ENCODE measurements at regions not wholly inside any gene's neighbourhood (a gene's known extent, or its start where the extent isn't known, plus 50 kb on each side); places are given as distances from the start of the nearest gene placed in this dataset.

GRCh38 chr6:118714756-118715155 lies 63.4 kb upstream of the CEP85L start:
- Histone ChIP-seq H3K36me3 (no peaks in the 10 kb centered on the region), H3K9me3 (no peaks in the 10 kb centered on the region), H3K27ac (no peak overlapping the region), H3K27me3 (peaks cover 9% of the 10 kb centered on the region), H3K4me3 (ENCODE audit: low read depth in 1 of 2, low read length in 1 of 2) (no peak overlapping the region), H3K4me1 (ENCODE audit: control insufficient read depth in 1 of 2, insufficient read depth in 1 of 2, low read depth in 1 of 2, low read length in 1 of 2) (peaks cover 0 to 6% of the 10 kb centered on the region in 2 experiments)
- no peak for TF ChIP-seq CTCF (IDR thresholded peaks at IDR 0.05)

- H3K9me3 ChIP-seq = no peaks in the 10 kb centered on the region
Measured at GRCh38 chr6:118712969-118713368, 61.6 kb upstream of the CEP85L start.

GRCh38 chr6:118710616-118711015 lies 59.2 kb upstream of the CEP85L start:
- Histone ChIP-seq H3K4me3 (ENCODE audit: low read depth in 1 of 2, low read length in 1 of 2) (no peak overlapping the region), H3K27ac (no peak overlapping the region), H3K4me1 (ENCODE audit: control insufficient read depth in 1 of 2, insufficient read depth in 1 of 2, low read depth in 1 of 2, low read length in 1 of 2) (peaks cover 0 to 15% of the 10 kb centered on the region in 2 experiments), H3K36me3 (no peaks in the 10 kb centered on the region), H3K9me3 (no peaks in the 10 kb centered on the region), H3K27me3 (peaks cover 32% of the 10 kb centered on the region)
- TF ChIP-seq CTCF (IDR thresholded peaks at IDR 0.05) = no peak

More at GRCh38 chr6:118712969-118713368, 61.6 kb upstream of the CEP85L start:
- Histone ChIP-seq H3K4me3 (ENCODE audit: low read depth in 1 of 2, low read length in 1 of 2) (no peak overlapping the region), H3K4me1 (ENCODE audit: control insufficient read depth in 1 of 2, insufficient read depth in 1 of 2, low read depth in 1 of 2, low read length in 1 of 2) (peaks cover 0 to 15% of the 10 kb centered on the region in 2 experiments), H3K27ac (no peak overlapping the region), H3K36me3 (no peaks in the 10 kb centered on the region), H3K27me3 (peaks cover 27% of the 10 kb centered on the region)
- TF ChIP-seq CTCF (IDR thresholded peaks at IDR 0.05) = no peak

- H3K27ac ChIP-seq = no peak overlapping the region
- peaks cover 0 to 15% of the 10 kb centered on the region in 2 experiments for H3K4me1 ChIP-seq (ENCODE audit: control insufficient read depth in 1 of 2, insufficient read depth in 1 of 2, low read depth in 1 of 2, low read length in 1 of 2)
- peak overlapping the region in 1 of 2 experiments; percentile 23 for H3K4me3 ChIP-seq (ENCODE audit: low read depth in 1 of 2, low read length in 1 of 2)
- no peaks in the 10 kb centered on the region for H3K36me3 ChIP-seq
- no peaks in the 10 kb centered on the region for H3K9me3 ChIP-seq
- H3K27me3 ChIP-seq = peaks cover 35% of the 10 kb centered on the region
- no peak for TF ChIP-seq CTCF (IDR thresholded peaks at IDR 0.05)
Measured at GRCh38 chr6:118709859-118710350, 58.5 kb upstream of the CEP85L start.

- Histone ChIP-seq H3K27me3 (peaks cover 35% of the 10 kb centered on the region), H3K9me3 (no peaks in the 10 kb centered on the region), H3K36me3 (no peaks in the 10 kb centered on the region), H3K4me1 (ENCODE audit: control insufficient read depth in 1 of 2, insufficient read depth in 1 of 2, low read depth in 1 of 2, low read length in 1 of 2) (peaks cover 0 to 15% of the 10 kb centered on the region in 2 experiments), H3K4me3 (ENCODE audit: low read depth in 1 of 2, low read length in 1 of 2) (peak overlapping the region in 1 of 2 experiments; percentile 29), H3K27ac (no peak overlapping the region)
- no peak for TF ChIP-seq CTCF (IDR thresholded peaks at IDR 0.05)
Measured at GRCh38 chr6:118708744-118709143, 57.4 kb upstream of the CEP85L start.
